Astrocyte (in vitro differentiated cells and primary cell): ENCODE measurements at regions not wholly inside any gene's neighbourhood (a gene's known extent, or its start where the extent isn't known, plus 50 kb on each side); places are given as distances from the start of the nearest gene placed in this dataset.

Experiments used
- DNase-seq: peaks from one replicate; pipeline ENCODE4 v3.0.0-alpha.2; 2010; ENCODE audit warnings: low read depth
- FAIRE-seq: peaks from 2 replicates; lab custom pipeline; 2011; peaks lifted over from hg19 to GRCh38; lab: Jason Lieb, UNC
- H2AFZ ChIP-seq: 2 replicates; pipeline ENCODE4 v1.6.0; 2012; ENCODE audit warnings: low read depth, low read length, inconsistent platforms
- H3K27ac ChIP-seq: 2 replicates; pipeline ENCODE4 v1.5.1; 2011; ENCODE audit warnings: low read depth, low read length, inconsistent platforms
- H3K27me3 ChIP-seq: 2 replicates; pipeline ENCODE4 v1.6.0; 2011; ENCODE audit warnings: low read length, inconsistent platforms; ENCODE audit not compliant: insufficient read depth
- H3K36me3 ChIP-seq: 2 replicates; pipeline ENCODE4 v1.5.1; 2011; ENCODE audit warnings: low read length, inconsistent platforms; ENCODE audit not compliant: insufficient read depth
- H3K4me1 ChIP-seq: 2 replicates; pipeline ENCODE4 v1.5.1; 2011; ENCODE audit warnings: low read length, inconsistent platforms; ENCODE audit not compliant: insufficient read depth
- H3K4me2 ChIP-seq: 2 replicates; pipeline ENCODE4 v1.6.0; 2012; ENCODE audit warnings: low read length, inconsistent platforms
- H3K4me3 ChIP-seq: 2 replicates; pipeline ENCODE4 v1.5.1; 2011; ENCODE audit warnings: low read depth, mild to moderate bottlenecking, low read length, inconsistent platforms; ENCODE audit not compliant: insufficient read depth
- H3K79me2 ChIP-seq: 2 replicates; pipeline ENCODE4 v1.6.0; 2012; ENCODE audit warnings: mild to moderate bottlenecking, low read length, inconsistent platforms; ENCODE audit not compliant: insufficient read depth
- H3K9ac ChIP-seq: 2 replicates; pipeline ENCODE4 v1.6.0; 2012; ENCODE audit warnings: mild to moderate bottlenecking, low read length, inconsistent platforms
- H3K9me3 ChIP-seq: 2 replicates; pipeline ENCODE4 v1.5.1; 2012; ENCODE audit warnings: low read depth, mild to moderate bottlenecking, low read length, inconsistent platforms; ENCODE audit not compliant: insufficient read depth
- H4K20me1 ChIP-seq: 2 replicates; pipeline ENCODE4 v1.6.0; 2012; ENCODE audit warnings: low read length, inconsistent platforms; ENCODE audit not compliant: insufficient read depth
- H3K27ac Mint-ChIP-seq: one replicate; pipeline ENCODE4 v1.8.0; 2021; ENCODE audit warnings: mild to moderate bottlenecking, mixed read lengths; ENCODE audit not compliant: unreplicated experiment
- H3K27me3 Mint-ChIP-seq: one replicate; pipeline ENCODE4 v1.8.0; 2021; ENCODE audit warnings: low read depth, mixed read lengths; ENCODE audit not compliant: unreplicated experiment
- H3K36me3 Mint-ChIP-seq: one replicate; pipeline ENCODE4 v1.8.0; 2021; ENCODE audit warnings: low read depth, mixed read lengths; ENCODE audit not compliant: unreplicated experiment
- H3K4me1 Mint-ChIP-seq: one replicate; pipeline ENCODE4 v1.8.0; 2021; ENCODE audit warnings: low read depth, mixed read lengths; ENCODE audit not compliant: unreplicated experiment
- H3K4me3 Mint-ChIP-seq: one replicate; pipeline ENCODE4 v1.8.0; 2021; ENCODE audit warnings: mild to moderate bottlenecking, moderate library complexity, mixed read lengths; ENCODE audit not compliant: unreplicated experiment
- H3K9me3 Mint-ChIP-seq: one replicate; pipeline ENCODE4 v1.8.0; 2021; ENCODE audit warnings: mild to moderate bottlenecking, mixed read lengths; ENCODE audit not compliant: unreplicated experiment
- EZH2 ChIP-seq: IDR thresholded peaks from 2 replicates; pipeline ENCODE4 v1.6.1; 2012; ENCODE audit warnings: mild to moderate bottlenecking, low read length, inconsistent platforms; ENCODE audit not compliant: insufficient read depth
- TF ChIP-seq, protein P1 (sequence below): IDR thresholded peaks from 2 replicates; pipeline ENCODE4 v1.5.1; 2011; ENCODE audit warnings: low read depth, mild to moderate bottlenecking, inconsistent platforms, low read length, moderate library complexity; ENCODE audit not compliant: insufficient read depth

DNA sequence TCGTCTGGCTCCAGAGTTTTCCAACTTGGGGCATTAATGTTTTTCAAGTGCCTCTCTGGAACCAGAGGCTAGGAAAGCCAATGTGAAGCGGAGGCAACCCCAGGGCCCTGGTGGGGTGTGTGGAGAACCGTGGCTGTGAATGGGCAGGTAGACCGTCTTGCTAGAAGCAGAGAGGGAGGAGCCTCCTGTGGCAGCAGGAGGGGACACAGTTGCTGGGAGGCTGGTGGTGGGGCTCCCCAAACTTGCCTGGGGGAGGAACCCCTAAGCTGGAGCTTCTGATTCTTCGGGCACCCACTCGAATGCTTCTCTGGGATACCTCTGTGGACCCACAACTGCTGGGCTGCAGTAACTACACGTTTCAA is 65.3 kb upstream of the APCDD1L start:
- Mint-ChIP-seq H3K27me3 (peaks cover 26% of the 10 kb centered on the region), H3K27ac (no peak overlapping the region), H3K4me3 (no peak overlapping the region), H3K36me3 (peaks cover 8% of the 10 kb centered on the region), H3K9me3 (peaks cover 21% of the 10 kb centered on the region), H3K4me1 (peaks cover 2% of the 10 kb centered on the region)
- H3K36me3 ChIP-seq = no peaks in the 10 kb centered on the region
- no peak overlapping the region for H3K4me3 ChIP-seq
- H3K9ac ChIP-seq = no peak overlapping the region
- no peak overlapping the region for H3K27ac ChIP-seq
- no peaks in the 10 kb centered on the region for H3K9me3 ChIP-seq
- no peak overlapping the region for H2AFZ ChIP-seq
- H3K4me2 ChIP-seq = no peak overlapping the region
- H3K4me1 ChIP-seq = no peaks in the 10 kb centered on the region
- no peak for DNase-seq
- no peak for FAIRE-seq
- no peaks in the 10 kb centered on the region for H3K79me2 ChIP-seq
- TF ChIP-seq, protein P1, sequence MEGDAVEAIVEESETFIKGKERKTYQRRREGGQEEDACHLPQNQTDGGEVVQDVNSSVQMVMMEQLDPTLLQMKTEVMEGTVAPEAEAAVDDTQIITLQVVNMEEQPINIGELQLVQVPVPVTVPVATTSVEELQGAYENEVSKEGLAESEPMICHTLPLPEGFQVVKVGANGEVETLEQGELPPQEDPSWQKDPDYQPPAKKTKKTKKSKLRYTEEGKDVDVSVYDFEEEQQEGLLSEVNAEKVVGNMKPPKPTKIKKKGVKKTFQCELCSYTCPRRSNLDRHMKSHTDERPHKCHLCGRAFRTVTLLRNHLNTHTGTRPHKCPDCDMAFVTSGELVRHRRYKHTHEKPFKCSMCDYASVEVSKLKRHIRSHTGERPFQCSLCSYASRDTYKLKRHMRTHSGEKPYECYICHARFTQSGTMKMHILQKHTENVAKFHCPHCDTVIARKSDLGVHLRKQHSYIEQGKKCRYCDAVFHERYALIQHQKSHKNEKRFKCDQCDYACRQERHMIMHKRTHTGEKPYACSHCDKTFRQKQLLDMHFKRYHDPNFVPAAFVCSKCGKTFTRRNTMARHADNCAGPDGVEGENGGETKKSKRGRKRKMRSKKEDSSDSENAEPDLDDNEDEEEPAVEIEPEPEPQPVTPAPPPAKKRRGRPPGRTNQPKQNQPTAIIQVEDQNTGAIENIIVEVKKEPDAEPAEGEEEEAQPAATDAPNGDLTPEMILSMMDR = no peak
- no peak for TF ChIP-seq EZH2
- H3K27me3 ChIP-seq = peaks cover 9% of the 10 kb centered on the region
- no peaks in the 10 kb centered on the region for H4K20me1 ChIP-seq

DNA sequence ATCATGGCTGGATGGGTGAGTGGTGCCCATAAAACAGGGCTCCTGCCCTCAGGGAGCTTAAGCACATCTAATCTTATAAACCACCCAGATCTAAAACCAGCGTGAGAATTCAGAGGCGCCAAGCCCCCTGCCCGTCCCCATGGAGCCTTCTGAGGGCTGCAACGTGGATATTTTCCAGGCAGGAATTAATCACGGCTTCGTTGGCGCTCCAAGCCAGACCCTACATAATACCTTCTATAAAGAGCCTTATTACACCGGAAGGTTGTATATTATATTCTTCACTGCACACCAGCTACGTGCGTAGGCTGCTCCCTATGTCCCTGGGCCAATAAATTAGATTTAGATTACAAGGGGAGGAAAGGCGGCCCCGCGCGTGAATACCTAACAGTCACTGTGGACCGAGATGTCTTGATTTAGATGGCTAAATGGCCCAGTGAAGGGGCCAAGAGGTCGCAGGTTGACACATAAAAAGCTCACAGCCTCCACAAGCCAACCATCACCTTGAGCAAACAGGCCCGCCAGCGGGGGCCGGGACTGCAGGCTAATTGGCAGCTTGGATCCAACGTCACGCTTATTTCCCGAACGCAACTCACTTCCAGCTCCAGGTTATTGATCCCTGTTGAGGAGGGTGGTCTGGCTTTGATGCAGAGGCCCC is 64.7 kb upstream of the APCDD1L start:
- Histone ChIP-seq H2AFZ (no peak overlapping the region), H3K4me2 (no peak overlapping the region), H3K36me3 (no peaks in the 10 kb centered on the region), H3K9ac (no peak overlapping the region), H4K20me1 (no peaks in the 10 kb centered on the region), H3K27ac (no peak overlapping the region), H3K4me3 (no peak overlapping the region), H3K4me1 (no peaks in the 10 kb centered on the region), H3K27me3 (peaks cover 10% of the 10 kb centered on the region), H3K79me2 (no peaks in the 10 kb centered on the region), H3K9me3 (no peaks in the 10 kb centered on the region)
- Mint-ChIP-seq H3K27ac (no peak overlapping the region), H3K4me3 (no peak overlapping the region), H3K9me3 (peaks cover 20% of the 10 kb centered on the region), H3K27me3 (peaks cover 24% of the 10 kb centered on the region), H3K4me1 (peaks cover 2% of the 10 kb centered on the region), H3K36me3 (peaks cover 8% of the 10 kb centered on the region)
- FAIRE-seq (no peak), DNase-seq (no peak)
- TF ChIP-seq, protein P1 = no peak
- TF ChIP-seq EZH2 = no peak

DNA sequence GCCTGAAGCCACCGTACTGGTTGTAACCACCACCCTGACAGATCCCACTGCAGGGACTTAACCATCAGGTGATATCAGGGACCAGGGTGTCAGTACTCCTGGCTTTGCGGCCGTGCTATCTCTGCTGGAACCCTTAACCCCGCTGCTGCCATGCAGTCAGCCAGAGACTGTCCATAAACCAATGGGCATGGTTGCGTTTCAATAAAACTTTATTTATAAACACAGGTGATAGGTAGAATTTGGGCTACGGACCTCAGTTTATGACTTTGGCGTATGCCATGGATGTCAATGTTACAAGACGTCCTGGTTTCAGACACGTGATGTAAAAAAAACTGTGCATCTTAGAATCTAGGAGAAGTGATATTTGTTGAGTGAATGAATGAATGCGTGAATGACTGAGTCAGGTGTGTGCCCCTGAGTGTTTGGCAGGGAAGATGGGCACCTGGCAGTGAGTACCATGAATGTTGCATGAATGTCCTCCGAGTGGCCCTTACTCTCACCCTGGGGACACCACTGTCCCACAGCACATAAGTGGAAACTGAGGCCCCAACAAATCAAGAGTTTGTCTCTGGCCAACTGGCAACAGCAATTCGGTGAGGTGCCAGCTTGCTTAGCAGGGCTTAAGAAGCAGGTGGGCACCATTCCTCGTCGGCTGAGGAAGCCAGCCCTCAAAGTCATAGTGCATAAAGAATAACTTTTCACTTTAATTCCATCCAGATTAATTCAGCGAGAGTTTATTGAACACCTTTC is 64.0 kb upstream of the APCDD1L start:
- Histone ChIP-seq H3K4me1 (no peaks in the 10 kb centered on the region), H3K4me2 (no peak overlapping the region), H3K27ac (no peak overlapping the region), H2AFZ (no peak overlapping the region), H3K4me3 (no peak overlapping the region), H3K9me3 (no peaks in the 10 kb centered on the region), H3K79me2 (no peaks in the 10 kb centered on the region), H3K27me3 (peaks cover 10% of the 10 kb centered on the region), H4K20me1 (no peaks in the 10 kb centered on the region), H3K9ac (no peak overlapping the region), H3K36me3 (no peaks in the 10 kb centered on the region)
- no peak for TF ChIP-seq EZH2
- TF ChIP-seq, protein P1 = no peak
- Mint-ChIP-seq H3K27me3 (peaks cover 22% of the 10 kb centered on the region), H3K4me1 (no peaks in the 10 kb centered on the region), H3K9me3 (peaks cover 18% of the 10 kb centered on the region), H3K36me3 (peaks cover 8% of the 10 kb centered on the region), H3K4me3 (no peak overlapping the region), H3K27ac (no peak overlapping the region)
- FAIRE-seq (no peak), DNase-seq (no peak)
